SK-N-SH (cell line): ENCODE measurements at regions not wholly inside any gene's neighbourhood (a gene's known extent, or its start where the extent isn't known, plus 50 kb on each side); places are given as distances from the start of the nearest gene placed in this dataset.

Experiments used
- CTCF ChIA-PET: fragments of 300-600, 350-600 bp; formaldehyde crosslinking; extraction: SDS; loops from one replicate; lab custom pipeline; 2021; lab: Yijun Ruan, JAX
- POLR2A ChIA-PET: fragments of 350-600 bp; sonication (Branson Sonifier 250); formaldehyde crosslinking; extraction: SDS; loops from one replicate; lab custom pipeline; 2020; ENCODE audit warnings: antibody characterized with exemption, inconsistent platforms; lab: Yijun Ruan, JAX
- DNase-seq: peaks from one replicate; pipeline ENCODE4 v3.0.0; 2012
- H2AFZ ChIP-seq: fragments of 200-600 bp; sonication (generic); 2 replicates; pipeline ENCODE4 v1.8.1; 2016; ENCODE audit warnings: antibody characterized with exemption, mild to moderate bottlenecking, low read depth
- H3F3A ChIP-seq: fragments of 200-600 bp; sonication (generic); replicated peaks from 2 replicates; pipeline ENCODE3; 2016; ENCODE audit warnings: antibody characterized with exemption, mild to moderate bottlenecking; ENCODE audit not compliant: insufficient read depth
- H3K27ac ChIP-seq, 2 experiments: fragments of 200-500 bp in 1 of 2; fragments of 200-600 bp in 1 of 2; sonication (Bioruptor generic) in 1 of 2; sonication (generic), shearing (Covaris generic) in 1 of 2; 2 replicates each; pipeline versions ENCODE4 v1.5.1 to v1.6.1; 2014 to 2016; ENCODE audit warnings: low read depth in 2 of 2, inconsistent platforms in 1 of 2, low read length in 1 of 2, mild to moderate bottlenecking in 1 of 2, mixed read lengths in 1 of 2
- H3K27me3 ChIP-seq: fragments of 200-600 bp; sonication (generic), shearing (Covaris generic); 2 replicates; pipeline ENCODE4 v1.6.1; 2016; ENCODE audit warnings: mixed run types; ENCODE audit not compliant: insufficient read depth
- H3K36me3 ChIP-seq, 2 experiments: fragments of 200-500 bp in 1 of 2; fragments of 200-600 bp in 1 of 2; sonication (Bioruptor generic) in 1 of 2; sonication (generic) in 1 of 2; replicated peaks in 1 of 2; 2 replicates each; pipeline versions ENCODE3 to v1.5.1; 2014 to 2016; ENCODE audit warnings: low read length in 1 of 2, mild to moderate bottlenecking in 1 of 2; ENCODE audit not compliant: insufficient read depth in 2 of 2, control insufficient read depth in 1 of 2
- H3K4me1 ChIP-seq, 2 experiments: fragments of 200-500 bp in 1 of 2; fragments of 200-600 bp in 1 of 2; sonication (Bioruptor generic) in 1 of 2; sonication (generic), shearing (Covaris generic) in 1 of 2; 2 replicates each; pipeline versions ENCODE4 v1.5.1 to v1.6.1; 2014 to 2016; ENCODE audit warnings: low read depth in 1 of 2, low read length in 1 of 2, mixed run types in 1 of 2; ENCODE audit not compliant: insufficient read depth in 2 of 2, control insufficient read depth in 1 of 2
- H3K4me2 ChIP-seq: fragments of 200-600 bp; sonication (generic), shearing (Covaris generic); 2 replicates; pipeline ENCODE4 v1.6.1; 2017; ENCODE audit warnings: mixed run types
- H3K4me3 ChIP-seq, 2 experiments: fragments of 200-500 bp in 1 of 2; fragments of 200-600 bp in 1 of 2; sonication (Bioruptor generic) in 1 of 2; sonication (generic), shearing (Covaris generic) in 1 of 2; 2 replicates each; pipeline versions ENCODE4 v1.5.1 to v1.8.1; 2014 to 2016; ENCODE audit warnings: low read depth in 2 of 2, inconsistent platforms in 1 of 2, low read length in 1 of 2, mild to moderate bottlenecking in 1 of 2, mixed read lengths in 1 of 2, moderate library complexity in 1 of 2
- H3K79me2 ChIP-seq: fragments of 200-600 bp; sonication (generic); 2 replicates; pipeline ENCODE4 v1.8.1; 2017; ENCODE audit warnings: mild to moderate bottlenecking; ENCODE audit not compliant: insufficient read depth
- H3K9ac ChIP-seq: fragments of 200-600 bp; sonication (generic); 2 replicates; pipeline ENCODE4 v1.6.1; 2017; ENCODE audit warnings: mixed run types
- H3K9me2 ChIP-seq: fragments of 200-600 bp; sonication (generic); 2 replicates; pipeline ENCODE4 v1.6.1; 2017; ENCODE audit warnings: mixed run types
- H3K9me3 ChIP-seq: fragments of 200-600 bp; sonication (generic); 2 replicates; pipeline ENCODE4 v1.6.1; 2017; ENCODE audit warnings: mixed run types, mild to moderate bottlenecking, moderate library complexity
- H4K20me1 ChIP-seq: fragments of 200-600 bp; sonication (generic); 2 replicates; pipeline ENCODE4 v1.6.1; 2017; ENCODE audit warnings: mild to moderate bottlenecking, mixed run types; ENCODE audit not compliant: insufficient read depth
- CTCF ChIP-seq: fragments of 200-600 bp; sonication (generic); IDR thresholded peaks from 2 replicates; pipeline ENCODE4 v1.6.1; 2017; ENCODE audit warnings: antibody characterized with exemption, mild to moderate bottlenecking, moderate library complexity
- EZH2phosphoT487 ChIP-seq: fragments of 200-600 bp; sonication (generic); IDR thresholded peaks from 2 replicates; pipeline ENCODE4 v1.6.1; 2017; ENCODE audit warnings: low read depth, mixed run types, mild to moderate bottlenecking, antibody characterized with exemption, moderate library complexity, borderline replicate concordance
- JUND ChIP-seq: IDR thresholded peaks from 2 replicates; pipeline ENCODE4 v1.4.0; 2012
- MEF2A ChIP-seq: IDR thresholded peaks from 2 replicates; pipeline ENCODE4 v1.4.0; 2012; ENCODE audit warnings: low read depth, borderline replicate concordance
- RAD21 ChIP-seq: IDR thresholded peaks from 2 replicates; pipeline ENCODE4 v1.6.1; 2012; ENCODE audit warnings: mild to moderate bottlenecking, low read length
- REST ChIP-seq: IDR thresholded peaks from 2 replicates; pipeline ENCODE4 v1.6.1; 2012; ENCODE audit warnings: mild to moderate bottlenecking, low read depth, low read length, moderate library complexity
- SIN3A ChIP-seq: IDR thresholded peaks from 2 replicates; pipeline ENCODE4 v1.6.1; 2012; ENCODE audit warnings: low read depth, mild to moderate bottlenecking, low read length, moderate library complexity, borderline replicate concordance
- TEAD4 ChIP-seq: IDR thresholded peaks from 2 replicates; pipeline ENCODE4 v1.4.0; 2012; ENCODE audit warnings: mild to moderate bottlenecking, borderline replicate concordance; ENCODE audit not compliant: insufficient read depth
- WGBS: methylation state at CpG from one replicate; pipeline ENCODE4 v1.1.6; 2017; ENCODE audit warnings: low lambda C conversion rate; 5-methylcytosine and 5-hydroxymethylcytosine counted together

- H3K79me2 ChIP-seq, result no peaks in the 10 kb centered on the region
- no peaks in the 10 kb centered on the region for H3F3A ChIP-seq
- POLR2A ChIA-PET, result no interaction called here
- peaks cover 11% of the 10 kb centered on the region; the same call in 1 of the 2 replicates for H3K27me3 ChIP-seq
- no peaks in the 10 kb centered on the region for H3K36me3 ChIP-seq
- H4K20me1 ChIP-seq, result no peaks in the 10 kb centered on the region
- H3K9me2 ChIP-seq, result no peaks in the 10 kb centered on the region
- H3K4me2 ChIP-seq, result no peak overlapping the region
- no peak overlapping the region for H3K4me3 ChIP-seq
- WGBS, result 33% methylated on average over 1 of the region's 1 CpG
- H3K4me1 ChIP-seq, result peaks cover 0 to 24% of the 10 kb centered on the region in 2 experiments; a peak in 2 of 4 replicates
- H2AFZ ChIP-seq, result no peak overlapping the region
- no peaks in the 10 kb centered on the region for H3K9me3 ChIP-seq
- H3K27ac ChIP-seq, result peak overlapping the region in 1 of 2 experiments; percentile 67; a peak in 1 of 4 replicates
- TF ChIP-seq TEAD4 (no peak), RAD21 (no peak)
- CTCF ChIA-PET, result interaction anchor here (0.6 to 2.1 kb wide), 5 partner anchors 35 to 452 kb away, joined by 3 to 8 read pairs (median 3); no protein-coding TSS in a partner anchor
- DNase-seq, result no peak
- no peak overlapping the region for H3K9ac ChIP-seq
Observed at GRCh38 chr4:147042046-147042445, 96.4 kb upstream of the TTC29 start.

GRCh38 chr4:147044241-147044640 is 98.6 kb upstream of the TTC29 start:
- Histone ChIP-seq H3K27ac (no peak overlapping the region), H3F3A (no peaks in the 10 kb centered on the region), H3K79me2 (no peaks in the 10 kb centered on the region), H3K9me2 (no peaks in the 10 kb centered on the region), H3K27me3 (peaks cover 11% of the 10 kb centered on the region; the same call in 1 of the 2 replicates), H3K4me3 (no peak overlapping the region), H3K4me1 (peaks cover 0 to 24% of the 10 kb centered on the region in 2 experiments; a peak in 2 of 4 replicates), H3K9me3 (no peaks in the 10 kb centered on the region), H3K9ac (no peak overlapping the region), H2AFZ (no peak overlapping the region), H3K36me3 (no peaks in the 10 kb centered on the region), H3K4me2 (no peak overlapping the region), H4K20me1 (no peaks in the 10 kb centered on the region)
- ChIA-PET CTCF (interaction anchor here (1.1 to 1.3 kb wide), 3 partner anchors 18 to 25 kb away, joined by 3 to 4 read pairs (median 3); no protein-coding TSS in a partner anchor), POLR2A (no interaction called here)
- no peak for DNase-seq
- TF ChIP-seq EZH2phosphoT487, result no peak
- no peak for TF ChIP-seq CTCF
- TF ChIP-seq SIN3A, result no peak
- no peak for TF ChIP-seq MEF2A
- TF ChIP-seq REST, result no peak
- no peak for TF ChIP-seq JUND
- WGBS, result 33% methylated on average over 4 of the region's 4 CpGs
